GM19023 (cell line): ENCODE measurements at regions not wholly inside any gene's neighbourhood (a gene's known extent, or its start where the extent isn't known, plus 50 kb on each side); places are given as distances from the start of the nearest gene placed in this dataset.

Experiments used
- ATAC-seq: cut with Tn5 transposase; IDR thresholded peaks from one replicate; pipeline ENCODE4 v1.9.1; 2021; ENCODE audit warnings: mild to moderate bottlenecking, moderate library complexity; ENCODE audit not compliant: unreplicated experiment

DNA sequence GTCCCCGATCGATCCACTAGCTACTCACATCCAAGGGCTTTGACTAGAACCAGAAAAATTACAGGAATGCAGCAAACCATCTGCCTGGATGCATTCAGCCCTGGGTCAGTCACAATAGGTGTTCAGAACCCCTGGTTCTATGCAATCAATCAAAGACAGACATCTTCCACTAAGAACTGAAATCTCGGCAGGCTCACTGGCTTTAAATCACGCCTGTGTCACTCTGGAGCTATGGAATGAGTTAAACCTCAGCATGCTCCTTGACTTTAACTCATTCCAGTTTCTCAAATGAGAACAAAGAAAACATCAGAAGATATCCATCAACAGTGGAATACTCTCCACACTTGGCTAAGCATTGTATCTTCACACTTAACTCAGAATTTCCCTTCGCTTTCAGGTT is 68.1 kb upstream of the SPTBN1 start:
- no peak for ATAC-seq

DNA sequence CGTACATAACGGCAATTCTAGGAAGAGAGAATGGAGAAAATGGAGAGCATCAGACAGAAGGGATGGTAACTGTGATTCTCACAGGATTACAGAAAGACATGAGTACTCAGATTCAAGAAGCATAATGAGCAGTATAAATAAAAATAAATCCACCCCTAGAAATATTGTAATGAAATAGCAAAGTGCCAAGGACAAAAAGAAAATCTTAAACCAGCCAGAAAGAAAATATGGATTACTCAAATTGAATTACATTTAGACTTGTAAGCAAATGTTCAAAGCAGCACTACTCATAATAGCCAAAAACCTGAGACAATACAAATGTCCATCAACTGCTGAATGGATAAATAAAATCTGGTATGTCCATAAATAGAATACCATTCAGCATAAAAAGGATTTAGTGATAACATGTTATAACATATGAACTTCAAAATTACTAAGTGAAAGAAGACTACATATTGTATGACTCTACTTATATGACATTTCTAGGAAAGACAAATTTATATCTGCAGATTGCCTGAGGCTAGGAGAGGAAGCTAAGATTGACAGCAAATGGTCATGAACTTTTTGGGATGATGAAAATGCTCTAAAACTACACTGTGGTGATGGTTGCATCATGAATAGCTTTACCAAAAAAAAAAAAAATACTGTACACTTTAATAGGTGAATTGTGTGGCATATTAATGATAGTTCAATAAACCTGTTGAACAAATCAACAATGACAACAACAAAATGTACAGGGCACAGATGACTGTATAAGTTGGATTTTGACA is 63.4 kb upstream of the SPTBN1 start:
- ATAC-seq: no peak

DNA sequence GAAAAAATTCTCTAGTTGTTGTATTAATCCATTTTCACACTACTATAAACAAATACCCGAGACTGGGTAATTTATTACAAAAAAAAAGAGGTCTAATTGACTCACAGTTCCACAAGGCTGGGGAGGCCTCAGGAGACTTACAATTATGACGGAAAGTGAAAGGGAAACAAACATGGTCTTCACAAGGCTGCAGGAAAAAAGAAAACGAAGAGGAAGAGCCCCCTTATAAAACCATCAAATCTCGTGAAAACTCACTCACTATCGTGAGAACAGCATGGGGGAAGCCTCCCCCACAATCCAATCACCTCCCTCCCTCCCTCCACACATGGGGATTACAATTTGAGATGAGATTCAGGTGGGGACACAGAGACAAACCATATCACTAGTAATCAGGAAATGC is 61.7 kb upstream of the SPTBN1 start:
- ATAC-seq: peak; percentile 77

DNA sequence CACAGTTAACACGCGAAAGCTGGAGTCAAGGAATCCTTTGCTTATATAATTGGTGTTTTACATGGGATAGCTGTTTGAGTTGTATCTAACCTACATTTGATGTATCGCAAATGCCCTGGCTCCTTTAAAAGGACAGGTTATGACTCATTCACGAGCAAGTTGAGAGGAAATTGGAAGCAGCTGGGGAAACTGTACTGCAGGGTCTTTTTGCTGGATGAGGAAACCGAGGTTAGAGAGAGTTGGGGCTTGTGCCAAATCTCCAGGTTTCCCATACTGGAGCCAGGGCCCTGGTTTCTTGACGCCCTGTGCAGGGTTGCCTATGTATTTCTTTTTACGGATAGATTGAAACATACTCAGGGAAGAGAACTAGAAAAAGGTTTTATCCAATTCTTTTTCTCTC is 60.0 kb upstream of the SPTBN1 start:
- ATAC-seq: no peak

DNA sequence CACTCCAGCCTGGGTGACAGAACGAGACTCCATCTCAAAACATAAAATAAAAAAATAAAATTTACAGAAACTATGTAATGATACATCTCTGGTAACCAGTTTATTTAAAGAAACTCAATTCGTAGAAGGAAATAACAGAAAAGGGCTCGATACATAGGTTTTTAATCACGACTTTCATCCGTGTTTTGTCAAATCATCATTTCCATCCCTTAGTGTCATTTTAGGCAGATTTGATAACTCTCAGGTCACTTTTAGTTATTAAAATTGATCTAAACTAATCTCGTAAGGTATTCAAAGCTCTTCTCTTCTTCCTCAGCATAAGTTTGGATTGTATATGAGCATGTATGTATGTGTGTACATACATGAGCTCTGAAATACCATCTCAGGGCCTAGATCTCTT is 59.3 kb upstream of the SPTBN1 start:
- ATAC-seq: no peak

DNA sequence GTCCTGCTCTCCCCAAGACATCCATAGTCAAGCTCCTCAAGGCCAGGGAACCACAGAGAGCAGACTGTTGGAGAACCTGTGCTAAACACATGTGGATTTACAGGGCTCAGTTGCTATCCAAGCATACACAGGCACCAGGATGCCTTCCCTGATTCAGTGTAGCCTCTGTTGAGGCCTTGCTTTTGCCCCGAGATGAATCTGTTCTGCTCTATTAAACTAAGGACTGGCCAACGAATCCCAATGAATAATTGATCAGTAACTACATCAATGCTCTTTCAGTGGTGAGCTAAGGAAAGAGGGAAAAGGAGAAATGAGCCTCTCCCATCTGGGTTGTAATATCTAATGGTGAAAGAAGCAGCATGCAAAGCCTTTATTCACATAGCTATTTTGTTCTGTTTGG is 58.7 kb upstream of the SPTBN1 start:
- no peak for ATAC-seq

DNA sequence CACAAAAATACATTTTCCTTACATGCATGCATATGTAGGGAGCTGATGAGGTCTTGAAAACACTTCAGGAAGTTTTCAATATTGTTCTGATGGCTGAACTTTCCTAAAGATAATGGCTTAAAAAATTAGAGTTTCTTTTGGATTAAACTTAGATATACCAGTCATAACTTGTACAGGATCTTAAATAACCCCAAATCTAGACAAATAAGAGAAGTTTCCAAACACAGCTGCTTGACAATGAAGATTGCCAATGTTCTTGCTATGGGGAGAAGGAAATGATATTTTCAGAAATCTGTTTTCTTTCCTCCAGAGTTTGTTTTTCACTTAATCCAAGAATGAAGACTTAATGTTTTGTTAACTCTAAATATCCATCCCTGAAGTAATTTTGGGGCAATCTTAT is 54.6 kb upstream of the SPTBN1 start:
- ATAC-seq: no peak

DNA sequence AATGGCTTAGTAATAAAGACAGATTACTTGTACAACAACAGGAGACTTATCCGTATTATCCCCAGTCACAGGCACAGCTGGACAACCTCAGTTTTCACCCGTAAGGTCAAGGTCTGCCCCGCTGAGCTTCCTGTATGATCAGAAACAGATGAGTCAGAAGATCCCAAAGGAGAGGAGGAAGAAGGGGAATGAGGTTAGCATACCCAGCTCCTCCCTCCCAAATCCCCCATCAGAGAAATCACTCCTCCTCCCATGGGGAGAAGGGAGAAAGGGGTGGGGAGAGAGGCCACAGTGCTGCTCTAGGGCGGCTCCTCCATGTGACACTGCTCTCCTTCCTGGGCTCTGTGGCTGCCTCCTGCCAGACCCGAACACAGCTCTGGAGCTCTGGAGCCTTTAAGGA is 53.8 kb upstream of the SPTBN1 start:
- no peak for ATAC-seq

DNA sequence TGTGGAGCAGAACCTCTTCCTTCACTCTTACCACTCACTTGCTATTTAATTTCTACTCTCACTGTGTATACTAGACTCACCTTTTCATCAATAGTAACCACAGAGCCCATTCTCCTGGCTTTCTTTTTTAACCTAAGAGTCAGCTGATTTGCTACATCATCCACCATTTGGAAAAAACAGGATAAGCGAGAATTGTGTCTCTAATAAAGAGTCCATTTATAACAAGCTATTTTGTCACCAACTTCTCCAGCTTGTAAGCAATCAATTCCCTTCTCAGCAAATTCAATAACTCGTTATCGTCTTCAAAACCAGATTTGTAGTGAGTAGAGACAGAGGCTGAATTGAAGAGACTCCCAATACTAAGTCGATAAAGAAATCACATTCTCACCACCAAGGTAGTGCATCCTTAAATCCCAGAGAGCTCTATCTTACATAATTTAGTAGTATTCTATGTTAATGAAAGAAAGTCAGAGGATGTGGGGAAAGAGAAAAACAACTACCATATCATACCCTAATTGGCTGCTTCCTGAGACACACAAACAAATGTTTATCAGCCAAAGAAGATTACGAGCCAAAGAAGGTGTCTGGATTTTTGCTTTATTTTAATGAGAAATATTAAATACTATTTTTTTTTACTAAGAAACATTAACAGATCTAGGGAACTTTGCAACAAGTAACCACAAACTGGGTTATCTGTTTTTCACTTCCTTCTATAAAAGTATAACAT is 52.5 kb upstream of the SPTBN1 start:
- ATAC-seq: no peak

DNA sequence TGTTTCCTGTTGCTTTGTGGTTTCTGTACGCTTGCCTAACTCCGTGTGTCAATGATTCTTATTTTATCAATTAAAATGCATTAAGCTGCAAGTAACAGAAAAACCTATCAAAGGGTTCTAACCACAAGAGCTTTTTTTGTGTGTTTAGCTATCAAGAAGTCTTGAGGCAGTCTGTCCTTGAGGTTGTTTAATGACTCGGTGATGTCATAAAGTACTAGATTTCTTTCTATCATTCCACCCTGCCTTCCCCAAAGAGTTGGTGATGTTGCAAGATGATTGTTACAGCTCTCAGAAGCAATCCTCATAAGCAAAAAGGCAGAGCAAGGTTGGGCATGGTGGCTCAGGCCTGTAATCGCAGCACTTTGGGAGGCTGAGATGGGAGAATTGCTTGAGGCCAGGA is 51.9 kb upstream of the SPTBN1 start:
- ATAC-seq: no peak

DNA sequence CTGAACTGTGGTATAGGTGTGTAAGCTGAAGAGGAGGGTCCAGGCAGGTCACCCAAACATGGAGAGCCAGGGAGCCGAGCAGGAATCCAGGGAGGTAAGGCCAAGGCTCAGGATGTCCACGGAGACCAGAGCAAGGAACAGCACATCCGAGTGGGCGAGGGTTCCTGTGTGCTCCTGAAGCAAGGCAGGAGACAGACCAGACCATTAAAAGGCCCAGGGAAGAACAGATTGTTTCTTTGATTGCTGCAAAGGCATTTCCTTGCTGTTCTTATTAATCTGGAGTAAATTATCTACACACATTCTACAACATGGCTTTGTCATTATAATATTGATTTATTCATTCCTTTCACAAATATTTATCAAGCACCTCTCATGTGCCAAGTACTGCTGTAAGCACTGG is 50.1 kb upstream of the SPTBN1 start:
- ATAC-seq: no peak
